ENCODE measurements at regions not wholly inside any gene's neighbourhood (a gene's known extent, or its start where the extent isn't known, plus 50 kb on each side); places are given as distances from the start of the nearest gene placed in this dataset.

DNA sequence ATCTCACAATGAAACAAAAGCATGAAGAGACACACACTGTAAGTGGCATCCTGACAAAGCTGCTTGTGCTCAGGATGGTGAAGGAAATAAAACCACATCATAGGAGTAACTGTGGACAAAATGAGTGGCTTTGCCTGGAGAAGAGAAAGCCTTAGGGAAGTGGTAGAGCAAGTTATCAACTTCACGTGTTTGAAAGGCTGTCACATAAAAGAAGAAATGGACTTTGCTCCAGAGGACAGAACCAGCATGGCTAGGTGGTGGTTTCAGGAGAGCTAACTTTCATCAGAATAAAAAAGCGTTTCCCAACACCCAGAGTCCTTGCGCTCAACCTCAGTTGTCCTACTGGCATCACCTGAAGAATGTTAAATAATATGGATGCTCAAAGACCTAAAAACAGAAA is 139.9 kb downstream of the SETD4 start:
- TF ChIP-seq CTCF (IDR thresholded peaks at IDR 0.05), result no peak
- Mint-ChIP-seq H3K36me3 (no peaks in the 10 kb centered on the region), H3K27ac (no peak overlapping the region), H3K4me1 (peaks cover 11% of the 10 kb centered on the region), H3K9me3 (peaks cover 2 to 8% (median 6%) of the 10 kb centered on the region in 7 donors), H3K4me3 (no peak overlapping the region), H3K27me3 (ENCODE audit: low read depth in 3 of 3) (peaks cover 0 to 2% (median 2%) of the 10 kb centered on the region in 3 donors)
- no peak overlapping the region for H2AFZ ChIP-seq (ENCODE audit: insufficient read depth, low read depth, low read length, poor library complexity, severe bottlenecking)
- H3K27me3 ChIP-seq (ENCODE audit: control insufficient read depth in 2 of 2, insufficient read depth in 2 of 2, low read length in 2 of 2), result no peaks in the 10 kb centered on the region
- no CpG with 5 or more reads among the region's 3 CpGs for WGBS (ENCODE audit: insufficient coverage)
- no peak overlapping the region for H3K9ac ChIP-seq (ENCODE audit: insufficient read depth, low read length, poor library complexity, severe bottlenecking)
- no peaks in the 10 kb centered on the region for H3K36me3 ChIP-seq (replicated peaks in 1 of 2; ENCODE audit: control insufficient read depth in 1 of 2, insufficient read depth in 2 of 2, low read length in 2 of 2)
- no peaks in the 10 kb centered on the region for H3K79me2 ChIP-seq (ENCODE audit: insufficient read depth, low read length)
- no peak overlapping the region for H3K4me3 ChIP-seq (replicated peaks in 1 of 3; ENCODE audit: low read depth in 2 of 3, low read length in 3 of 3)
- no peak overlapping the region for H3K27ac ChIP-seq (ENCODE audit: low read depth in 1 of 2, low read length in 2 of 2)
- H3K4me2 ChIP-seq (replicated peaks; ENCODE audit: extremely low read depth, low read length, poor library complexity, severe bottlenecking), result no peak overlapping the region
- H3K4me1 ChIP-seq (ENCODE audit: control insufficient read depth in 1 of 2, insufficient read depth in 2 of 2, low read length in 2 of 2), result peaks cover 8 to 12% of the 10 kb centered on the region in 2 donors
- no peak for DNase-seq
- no peaks in the 10 kb centered on the region for H4K20me1 ChIP-seq (ENCODE audit: insufficient read depth, low read length)
- peaks cover 4 to 6% of the 10 kb centered on the region in 2 donors for H3K9me3 ChIP-seq (replicated peaks in 1 of 2; ENCODE audit: control insufficient read depth in 1 of 2, insufficient read depth in 1 of 2, low read length in 2 of 2)
- intact Hi-C loops (cut with micrococcal nuclease), result no loop called here

DNA sequence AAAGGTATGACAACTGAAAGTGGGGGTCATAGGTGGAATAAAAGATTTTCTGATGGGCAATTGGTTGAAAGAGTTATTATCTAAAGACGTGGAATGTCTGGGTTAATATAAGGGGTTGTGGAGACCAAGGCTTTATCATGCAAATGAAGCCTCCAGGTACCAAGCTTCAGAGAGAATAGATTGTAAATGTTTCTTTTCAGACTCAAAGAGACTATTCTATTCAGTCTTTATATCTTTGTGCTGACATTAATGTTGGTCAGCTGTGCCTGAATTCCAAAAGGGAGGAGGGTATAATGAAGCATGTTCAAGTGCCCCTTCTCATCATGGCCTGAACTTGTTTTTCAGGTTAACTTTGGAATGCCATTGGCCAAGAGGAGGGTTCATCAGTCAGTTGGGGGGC is 145.3 kb downstream of the SETD4 start:
- Histone ChIP-seq H2AFZ (ENCODE audit: insufficient read depth, low read depth, low read length, poor library complexity, severe bottlenecking) (no peak overlapping the region), H3K9ac (ENCODE audit: insufficient read depth, low read length, poor library complexity, severe bottlenecking) (no peak overlapping the region), H3K4me1 (ENCODE audit: control insufficient read depth in 1 of 2, insufficient read depth in 2 of 2, low read length in 2 of 2) (no peaks in the 10 kb centered on the region), H3K27me3 (ENCODE audit: control insufficient read depth in 2 of 2, insufficient read depth in 2 of 2, low read length in 2 of 2) (no peaks in the 10 kb centered on the region), H3K36me3 (replicated peaks in 1 of 2; ENCODE audit: control insufficient read depth in 1 of 2, insufficient read depth in 2 of 2, low read length in 2 of 2) (no peaks in the 10 kb centered on the region), H3K27ac (ENCODE audit: low read depth in 1 of 2, low read length in 2 of 2) (no peak overlapping the region), H3K9me3 (replicated peaks in 1 of 2; ENCODE audit: control insufficient read depth in 1 of 2, insufficient read depth in 1 of 2, low read length in 2 of 2) (peaks cover 7 to 9% of the 10 kb centered on the region in 2 donors), H4K20me1 (ENCODE audit: insufficient read depth, low read length) (no peaks in the 10 kb centered on the region), H3K79me2 (ENCODE audit: insufficient read depth, low read length) (no peaks in the 10 kb centered on the region), H3K4me2 (replicated peaks; ENCODE audit: extremely low read depth, low read length, poor library complexity, severe bottlenecking) (no peak overlapping the region), H3K4me3 (replicated peaks in 1 of 3; ENCODE audit: low read depth in 2 of 3, low read length in 3 of 3) (no peak overlapping the region)
- Mint-ChIP-seq H3K27me3 (ENCODE audit: low read depth in 3 of 3) (peaks cover 0 to 7% (median 0%) of the 10 kb centered on the region in 3 donors), H3K9me3 (peaks cover 0 to 16% (median 11%) of the 10 kb centered on the region in 7 donors), H3K36me3 (no peaks in the 10 kb centered on the region), H3K4me1 (peaks cover 2% of the 10 kb centered on the region), H3K4me3 (no peak overlapping the region), H3K27ac (no peak overlapping the region)
- WGBS (ENCODE audit: insufficient coverage), result no CpG with 5 or more reads among the region's 1 CpG
- TF ChIP-seq CTCF (IDR thresholded peaks at IDR 0.05), result no peak
- intact Hi-C loops (cut with micrococcal nuclease), result no loop called here
- no peak for DNase-seq

Measured in CD14-positive monocyte (primary cell).